IMR-90 (cell line): ENCODE measurements at regions not wholly inside any gene's neighbourhood (a gene's known extent, or its start where the extent isn't known, plus 50 kb on each side); places are given as distances from the start of the nearest gene placed in this dataset. TPM values are rescaled to one million over a fixed set of nuclear protein-coding genes. Genes with fewer than 3 reads are reported as not detected.

ENCODE experiments used
- ATAC-seq: fragments of 200-7000 bp; cut with Tn5 transposase; 2 replicates; pipeline ENCODE4 v1.9.1; 2020; ENCODE audit warnings: low read depth, mild to moderate bottlenecking, moderate library complexity
- BruUV-seq: library from RNA; stranded (reverse); fragments of 400-500 nt; replicated peaks from 2 replicates; lab custom pipeline; 2021; lab: Mats Ljungman, UMichigan
- CTCF ChIA-PET: fragments of 300-600 bp; formaldehyde crosslinking; extraction: SDS; loops from one replicate; lab custom pipeline; 2021; ENCODE audit warnings: antibody characterized with exemption; lab: Yijun Ruan, JAX
- POLR2A ChIA-PET: fragments of 300-600 bp; sonication (Branson Sonifier 250); formaldehyde crosslinking; loops from one replicate; lab custom pipeline; 2022; ENCODE audit warnings: antibody characterized with exemption; ENCODE audit not compliant: unreplicated experiment; lab: Charles Lee
- DNase-seq: peaks from one replicate; pipeline ENCODE4 v3.0.0; 2013
- H2AFZ ChIP-seq: replicated peaks from 2 replicates; pipeline ENCODE3; 2013; ENCODE audit warnings: low read length, mild to moderate bottlenecking; ENCODE audit not compliant: poor library complexity
- H2AK5ac ChIP-seq: 2 replicates; pipeline ENCODE4 v1.6.1; 2013; ENCODE audit warnings: low read depth, low read length, inconsistent platforms
- H2AK9ac ChIP-seq: replicated peaks from 2 replicates; pipeline ENCODE3; 2013; ENCODE audit warnings: mild to moderate bottlenecking, low read depth, low read length, moderate library complexity; ENCODE audit not compliant: poor library complexity
- H2BK120ac ChIP-seq: 2 replicates; pipeline ENCODE4 v1.6.1; 2013; ENCODE audit warnings: low read depth, low read length, inconsistent platforms
- H2BK15ac ChIP-seq: 3 replicates; pipeline ENCODE4 v1.6.1; 2013; ENCODE audit warnings: low read depth, low read length, inconsistent platforms
- H2BK20ac ChIP-seq: 2 replicates; pipeline ENCODE4 v1.6.1; 2013; ENCODE audit warnings: low read depth, mild to moderate bottlenecking, inconsistent platforms, low read length, moderate library complexity
- H2BK5ac ChIP-seq: 2 replicates; pipeline ENCODE4 v1.6.1; 2013; ENCODE audit warnings: mild to moderate bottlenecking, low read depth, low read length, inconsistent platforms; ENCODE audit not compliant: poor library complexity, severe bottlenecking
- H3K14ac ChIP-seq: replicated peaks from 2 replicates; pipeline ENCODE4 v1.6.1; 2013; ENCODE audit warnings: low read depth, low read length, inconsistent platforms
- H3K18ac ChIP-seq: 2 replicates; pipeline ENCODE4 v1.6.1; 2013; ENCODE audit warnings: low read depth, low read length, control low read depth
- H3K23ac ChIP-seq: 2 replicates; pipeline ENCODE4 v1.6.1; 2013; ENCODE audit warnings: low read depth, low read length, inconsistent platforms
- H3K27ac ChIP-seq: 2 replicates; pipeline ENCODE4 v1.5.1; 2013; ENCODE audit warnings: mild to moderate bottlenecking, control low read depth, low read length; ENCODE audit not compliant: insufficient read depth
- H3K27me3 ChIP-seq: 2 replicates; pipeline ENCODE4 v1.6.1; 2013; ENCODE audit warnings: low read length; ENCODE audit not compliant: control insufficient read depth, insufficient read depth
- H3K36me3 ChIP-seq: 2 replicates; pipeline ENCODE4 v1.6.1; 2013; ENCODE audit warnings: low read length, mixed read lengths; ENCODE audit not compliant: control insufficient read depth, insufficient read depth
- H3K4ac ChIP-seq: 2 replicates; pipeline ENCODE4 v1.6.1; 2013; ENCODE audit warnings: low read depth, low read length, inconsistent platforms
- H3K4me1 ChIP-seq: 2 replicates; pipeline ENCODE4 v1.6.1; 2013; ENCODE audit warnings: low read length, mixed read lengths; ENCODE audit not compliant: control insufficient read depth, insufficient read depth
- H3K4me2 ChIP-seq: 2 replicates; pipeline ENCODE4 v1.6.1; 2013; ENCODE audit warnings: low read depth, mild to moderate bottlenecking, control low read depth, low read length, moderate library complexity
- H3K4me3 ChIP-seq: 2 replicates; pipeline ENCODE4 v1.5.1; 2013; ENCODE audit warnings: low read depth, mild to moderate bottlenecking, control low read depth, low read length, moderate library complexity; ENCODE audit not compliant: insufficient read depth
- H3K56ac ChIP-seq: 2 replicates; pipeline ENCODE4 v1.6.1; 2013; ENCODE audit warnings: low read length, inconsistent platforms; ENCODE audit not compliant: insufficient read depth; ENCODE audit errors: extremely low read depth
- H3K79me1 ChIP-seq, 2 experiments: 2 replicates each; pipeline ENCODE4 v1.6.1; 2013; ENCODE audit warnings: low read length in 2 of 2, inconsistent platforms in 1 of 2, low read depth in 1 of 2
- H3K9ac ChIP-seq: 2 replicates; pipeline ENCODE4 v1.6.1; 2013; ENCODE audit warnings: low read depth, low read length, control low read depth
- H3K9me1 ChIP-seq: 2 replicates; pipeline ENCODE4 v1.6.1; 2013; ENCODE audit warnings: low read length, inconsistent platforms; ENCODE audit not compliant: insufficient read depth
- H3K9me3 ChIP-seq: 2 replicates; pipeline ENCODE4 v1.6.1; 2013; ENCODE audit warnings: low read length; ENCODE audit not compliant: control insufficient read depth, insufficient read depth
- H4K20me1 ChIP-seq: 2 replicates; pipeline ENCODE4 v1.6.1; 2013; ENCODE audit warnings: low read length, inconsistent platforms; ENCODE audit not compliant: insufficient read depth
- H4K5ac ChIP-seq: 2 replicates; pipeline ENCODE4 v1.6.1; 2013; ENCODE audit warnings: mild to moderate bottlenecking, low read depth, low read length, control low read depth
- H4K8ac ChIP-seq, 2 experiments: 2 replicates each; pipeline ENCODE4 v1.6.1; 2013; ENCODE audit warnings: low read depth in 2 of 2, low read length in 2 of 2, control low read depth in 1 of 2, inconsistent platforms in 1 of 2
- H4K91ac ChIP-seq: 2 replicates; pipeline ENCODE4 v1.6.1; 2013; ENCODE audit warnings: low read depth, low read length, inconsistent platforms; ENCODE audit not compliant: insufficient read depth
- BHLHE40 ChIP-seq: fragments of 150-350 bp; IDR thresholded peaks from 2 replicates; pipeline ENCODE4 v1.6.1; 2016; ENCODE audit warnings: mild to moderate bottlenecking, low read depth, low read length
- CEBPB ChIP-seq: IDR thresholded peaks from 2 replicates; pipeline ENCODE4 v1.6.1; 2012; ENCODE audit warnings: low read depth, low read length, improper control_type of control experiment
- CHD1 ChIP-seq: IDR thresholded peaks from 2 replicates; pipeline ENCODE4 v1.6.1; 2012; ENCODE audit warnings: low read depth, low read length, improper control_type of control experiment
- FOS ChIP-seq: fragments of 150-350 bp; IDR thresholded peaks from 2 replicates; pipeline ENCODE4 v1.6.1; 2016; ENCODE audit warnings: low read depth, low read length
- MAFK ChIP-seq: IDR thresholded peaks from 2 replicates; pipeline ENCODE4 v1.6.1; 2012; ENCODE audit warnings: low read depth, low read length, improper control_type of control experiment
- MAZ ChIP-seq: IDR thresholded peaks from 2 replicates; pipeline ENCODE4 v1.6.1; 2012; ENCODE audit warnings: low read depth, mild to moderate bottlenecking, low read length, improper control_type of control experiment, moderate library complexity, borderline replicate concordance
- MXI1 ChIP-seq: IDR thresholded peaks from 2 replicates; pipeline ENCODE4 v1.6.1; 2012; ENCODE audit warnings: low read depth, mild to moderate bottlenecking, low read length, moderate library complexity, borderline replicate concordance
- NFE2L2 ChIP-seq: fragments of 150-350 bp; IDR thresholded peaks from 2 replicates; pipeline ENCODE4 v1.6.1; 2016; ENCODE audit warnings: low read depth, mild to moderate bottlenecking, low read length
- POLR2A ChIP-seq: IDR thresholded peaks from 2 replicates; pipeline ENCODE4 v1.6.1; 2012; ENCODE audit warnings: mild to moderate bottlenecking, low read depth, low read length
- RCOR1 ChIP-seq: IDR thresholded peaks from 2 replicates; pipeline ENCODE4 v1.6.1; 2012; ENCODE audit warnings: mild to moderate bottlenecking, low read length, improper control_type of control experiment; ENCODE audit not compliant: insufficient replicate concordance
- SMC3 ChIP-seq: fragments of 150-350 bp; IDR thresholded peaks from 2 replicates; pipeline ENCODE4 v1.6.1; 2016; ENCODE audit warnings: low read depth, mild to moderate bottlenecking, antibody characterized with exemption, low read length, moderate library complexity
- dilution Hi-C: fragments of 300-500 bp; cut with HindIII; formaldehyde crosslinking; loops from one replicate; pipeline ENCODE4 v1.14.3; 2018; ENCODE audit warnings: low sequenced_read_pairs; ENCODE audit not compliant: unreplicated experiment
- in situ Hi-C: fragments of 300-500 bp; cut with MboI; formaldehyde crosslinking; loops from 3 replicates; pipeline ENCODE4 v1.14.3; 2019; ENCODE audit warnings: low sequenced_read_pairs, inconsistent platforms, mixed read lengths
- intact Hi-C: fragments of 100-400 bp; cut with micrococcal nuclease; formaldehyde crosslinking; loops from 2 replicates; pipeline ENCODE4 v1.10.0; 2022
- microRNA-seq, 2 experiments: library from miRNA; stranded (forward) in 1 of 2; unstranded in 1 of 2; fragments of 10-50 nt in 1 of 2; fragments of <30 nt in 1 of 2; gene quantifications in 1 of 2; microRNA quantifications in 1 of 2; one replicate each; pipeline versions ENCODE3 to v1.1.0; 2013 to 2020; ENCODE audit not compliant: insufficient read depth in 1 of 2, insufficient read length in 1 of 2, unreplicated experiment in 1 of 2
- small RNA-seq, 5 experiments: library from RNA; depleted of rRNA; stranded (forward); fragments of <200 nt; gene quantifications; one replicate each; pipeline ENCODE3, GENCODE V24; 2012
- TF ChIP-seq, protein P1 (sequence below): fragments of 150-350 bp; IDR thresholded peaks from 2 replicates; pipeline ENCODE4 v1.6.1; 2017; ENCODE audit warnings: mild to moderate bottlenecking, antibody characterized with exemption, low read length, low read depth

DNA sequence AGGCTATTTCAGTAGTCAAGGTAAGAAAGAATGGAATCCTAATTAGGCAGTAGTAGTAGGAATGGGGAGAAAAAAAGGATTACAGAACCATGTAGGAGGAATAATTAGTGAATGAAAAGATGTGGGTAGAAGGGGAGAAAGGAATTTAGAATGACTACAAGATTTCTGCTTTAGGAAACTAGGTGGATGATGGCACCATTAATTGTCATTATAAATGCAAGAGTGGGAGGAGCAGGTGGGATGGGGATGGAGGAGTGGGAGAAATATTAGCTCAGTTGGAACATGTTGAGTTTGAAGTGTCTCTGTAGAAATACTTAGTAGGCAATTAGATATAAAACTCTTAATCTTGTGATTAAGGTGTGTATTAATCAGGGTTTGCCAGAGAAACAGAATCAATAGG, 50.0 kb upstream of the C21orf91 start:
- TF ChIP-seq CHD1 (no peak), RCOR1 (no peak), SMC3 (no peak), MXI1 (no peak), BHLHE40 (no peak), CEBPB (no peak), POLR2A (no peak), NFE2L2 (no peak), MAZ (no peak), MAFK (no peak), FOS (no peak)
- TF ChIP-seq, protein P1, sequence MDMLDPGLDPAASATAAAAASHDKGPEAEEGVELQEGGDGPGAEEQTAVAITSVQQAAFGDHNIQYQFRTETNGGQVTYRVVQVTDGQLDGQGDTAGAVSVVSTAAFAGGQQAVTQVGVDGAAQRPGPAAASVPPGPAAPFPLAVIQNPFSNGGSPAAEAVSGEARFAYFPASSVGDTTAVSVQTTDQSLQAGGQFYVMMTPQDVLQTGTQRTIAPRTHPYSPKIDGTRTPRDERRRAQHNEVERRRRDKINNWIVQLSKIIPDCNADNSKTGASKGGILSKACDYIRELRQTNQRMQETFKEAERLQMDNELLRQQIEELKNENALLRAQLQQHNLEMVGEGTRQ = no peak
- H2BK15ac ChIP-seq = no peak overlapping the region
- H2BK20ac ChIP-seq = no peak overlapping the region
- intact Hi-C loops = no loop called here
- no peak overlapping the region for H3K4ac ChIP-seq
- dilution Hi-C loops = no loop called here
- H2BK5ac ChIP-seq = no peak overlapping the region
- H3K9me3 ChIP-seq = no peaks in the 10 kb centered on the region
- in situ Hi-C loops = no loop called here
- H3K18ac ChIP-seq = no peak overlapping the region
- BruUV-seq = no TSS peak
- no peak overlapping the region for H3K9ac ChIP-seq
- H3K36me3 ChIP-seq = no peaks in the 10 kb centered on the region
- H4K20me1 ChIP-seq = no peaks in the 10 kb centered on the region
- no peak overlapping the region for H3K27ac ChIP-seq
- no peak overlapping the region for H2BK120ac ChIP-seq
- no peak overlapping the region for H3K4me2 ChIP-seq
- no peak overlapping the region for H4K5ac ChIP-seq
- no peak overlapping the region for H3K14ac ChIP-seq
- no peaks in the 10 kb centered on the region for H3K4me1 ChIP-seq
- POLR2A ChIA-PET = no interaction called here
- no peaks in the 10 kb centered on the region for H3K9me1 ChIP-seq
- CTCF ChIA-PET = interaction anchor here (0.5 kb wide), 1 partner anchor 91 kb away, joined by 5 read pairs; no protein-coding TSS in a partner anchor
- ATAC-seq = no peak
- no peak overlapping the region for H4K91ac ChIP-seq
- H2AFZ ChIP-seq = no peak overlapping the region
- H3K4me3 ChIP-seq = no peak overlapping the region
- no peaks in the 10 kb centered on the region for H3K79me1 ChIP-seq
- H3K56ac ChIP-seq = no peak overlapping the region
- H2AK5ac ChIP-seq = no peak overlapping the region
- no peak for DNase-seq
- no peak overlapping the region for H2AK9ac ChIP-seq
- H3K27me3 ChIP-seq = no peaks in the 10 kb centered on the region
- no peak overlapping the region for H4K8ac ChIP-seq
- H3K23ac ChIP-seq = no peak overlapping the region

Small RNA genes lying in the stretch of these regions (microRNA-seq; reads per million reads assigned to microRNA genes)
- gene RPL37P3 (ENCODE audit: insufficient read depth, insufficient read length) = not detected

Small RNA genes lying in the stretch of these regions (small RNA-seq; reads per million reads assigned to genes)
- 0 reads per million in 5 experiments for gene RPL37P3
